Stimulated activated CD8-positive, alpha-beta memory T cell treated with anti-CD3 and anti-CD28 coated beads, Interleukin-12 subunit alpha, Interleukin-12 subunit beta, amount 100 ng/mL, for 4 hours (primary cell): ENCODE measurements at regions not wholly inside any gene's neighbourhood (a gene's known extent, or its start where the extent isn't known, plus 50 kb on each side); places are given as distances from the start of the nearest gene placed in this dataset.

Source experiments
- DNase-seq: peaks from one replicate; pipeline ENCODE4 v3.0.0-alpha.2; 2020; ENCODE audit warnings: low read depth

DNA sequence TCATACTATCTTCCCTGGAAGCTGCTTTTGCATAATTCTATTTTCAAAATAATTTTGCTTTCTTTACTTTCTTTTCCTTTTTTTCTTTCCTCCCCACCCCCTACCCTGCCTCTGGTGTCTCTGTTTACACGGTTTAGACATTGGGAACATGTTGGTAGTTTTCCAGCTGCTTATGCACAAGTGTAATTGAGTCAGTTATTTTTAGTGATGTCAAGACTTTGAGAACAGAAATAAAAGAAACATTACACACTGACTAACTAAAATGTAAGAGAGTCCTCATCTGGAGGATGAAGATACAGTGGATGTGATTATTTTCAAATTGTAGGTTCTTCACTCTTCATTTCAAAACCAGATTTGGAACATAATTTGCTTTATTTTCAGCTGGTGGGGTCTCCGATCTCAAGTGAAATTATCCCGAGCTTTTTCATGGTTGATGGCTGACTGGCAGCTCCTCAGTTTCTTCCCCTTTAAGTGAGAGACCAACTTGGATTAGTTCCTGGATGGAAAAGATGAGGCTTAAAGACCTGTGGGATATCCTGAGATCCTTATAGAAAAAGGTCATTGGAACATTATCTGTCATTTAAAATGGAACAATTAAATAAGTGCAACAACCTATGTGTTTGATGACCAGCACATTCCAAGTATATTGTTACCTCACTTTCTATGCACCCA is 154.4 kb upstream of the ZNF462 start:
- DNase-seq, result no peak

- no peak for DNase-seq
These were observed 150.7 kb upstream of the ZNF462 start for GRCh38 chr9:106712279-106712678.

DNA sequence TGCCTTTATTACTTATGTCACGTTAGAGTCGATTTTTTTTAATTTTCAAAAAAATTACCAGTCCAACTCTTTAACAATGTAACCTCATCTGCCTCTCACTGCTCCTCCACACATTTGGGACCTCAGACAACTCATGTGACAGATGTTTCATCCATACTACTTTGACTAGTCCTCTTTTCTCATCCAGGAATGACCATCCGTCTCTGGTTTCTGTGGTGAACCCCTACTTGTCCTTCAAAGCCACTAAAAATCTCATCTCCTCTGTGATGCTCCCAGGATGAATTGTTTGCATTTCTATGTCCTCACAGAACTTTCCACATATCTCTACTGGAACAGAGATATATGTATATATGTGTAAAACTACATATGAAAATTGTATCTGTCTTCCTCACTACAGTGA is 149.8 kb upstream of the ZNF462 start:
- no peak for DNase-seq

DNA sequence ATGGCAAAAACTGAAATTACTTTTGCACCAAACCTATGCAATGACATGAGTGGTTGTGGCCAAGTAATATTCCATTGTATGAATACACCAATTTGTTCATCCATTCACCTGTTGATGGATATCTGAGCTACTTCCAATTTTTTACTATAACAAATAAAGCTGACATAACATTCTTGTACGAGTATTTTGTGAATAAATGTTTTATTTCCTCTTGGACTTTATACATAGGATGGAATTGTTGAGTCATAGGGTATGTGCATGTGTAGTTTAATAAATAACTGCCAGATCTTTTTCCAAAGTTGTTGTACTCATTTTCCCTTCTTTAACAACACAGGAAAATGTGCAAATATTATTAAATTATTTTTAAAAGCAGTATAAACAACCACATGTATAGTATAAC is 146.1 kb upstream of the ZNF462 start:
- DNase-seq, result no peak

DNA sequence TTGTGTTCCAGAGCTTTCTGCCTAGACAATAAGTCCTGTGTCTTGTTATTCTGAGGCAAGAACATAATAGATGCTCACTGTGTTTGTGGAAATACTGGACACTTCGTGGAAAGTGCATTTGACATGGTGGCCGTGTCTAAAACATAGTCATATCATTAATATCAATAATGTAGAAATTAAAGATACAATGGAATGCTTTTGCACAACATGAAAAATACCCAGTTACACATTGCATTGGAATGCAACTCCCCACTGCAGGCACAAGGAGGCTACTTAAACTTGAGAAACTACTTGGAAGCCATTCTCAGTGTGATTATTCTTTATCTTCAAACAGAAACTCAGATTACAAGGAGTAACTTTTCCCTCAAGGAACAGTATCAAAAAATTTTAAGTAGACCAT is 145.3 kb upstream of the ZNF462 start:
- DNase-seq, result no peak

DNA sequence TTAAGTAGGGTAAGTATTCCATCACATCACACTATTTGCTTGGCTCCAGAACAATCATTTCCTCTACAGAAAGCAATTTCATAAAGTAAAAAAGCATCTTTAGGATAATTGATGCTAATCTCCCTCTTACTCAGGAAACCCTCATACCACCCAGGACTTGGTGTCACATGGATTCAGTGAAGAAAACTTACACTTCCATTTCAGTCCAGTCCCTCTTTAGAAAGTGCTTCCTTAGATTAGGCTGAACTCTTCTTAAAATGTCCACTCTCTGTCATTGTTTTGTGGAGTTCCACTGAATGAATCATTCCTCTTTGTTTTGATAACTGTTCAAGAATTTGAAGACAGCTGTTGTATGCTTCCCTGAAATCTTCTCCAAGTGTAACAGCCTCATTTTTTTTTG is 144.0 kb upstream of the ZNF462 start:
- no peak for DNase-seq

DNA sequence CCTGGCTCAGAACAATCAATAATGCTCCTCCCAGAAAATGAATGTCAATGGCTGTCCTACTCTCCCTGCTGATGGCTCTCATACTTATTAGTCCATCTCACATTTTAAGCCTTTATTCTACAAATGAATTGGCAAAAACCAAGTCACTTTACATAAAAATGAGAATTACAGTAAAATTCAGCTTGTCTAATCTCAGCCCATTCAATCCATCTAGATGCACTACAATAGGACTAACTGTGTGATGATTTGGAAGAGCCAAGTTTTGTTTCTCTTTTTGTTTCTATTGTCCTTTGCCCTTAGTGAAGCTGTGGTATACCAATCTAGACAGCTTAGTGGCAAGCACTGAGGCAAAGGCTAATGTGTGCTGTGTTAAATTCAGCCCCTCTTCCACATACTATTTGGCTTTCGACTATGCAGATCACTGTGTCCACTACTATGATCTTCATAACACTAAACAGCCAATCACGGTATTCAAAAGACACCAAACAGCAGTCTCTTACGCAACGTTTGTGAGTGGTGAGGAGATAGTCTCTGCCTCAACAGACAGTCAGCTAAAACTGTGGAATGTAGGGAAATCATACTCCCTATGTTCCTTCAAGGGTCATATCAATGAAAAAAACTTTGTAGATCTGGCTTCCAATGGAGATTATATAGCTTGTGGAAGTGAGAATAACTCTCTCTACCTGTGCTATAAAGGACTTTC is 140.8 kb upstream of the ZNF462 start:
- DNase-seq, result no peak

- no peak for DNase-seq
These were observed 139.0 kb upstream of the ZNF462 start for GRCh38 chr9:106723926-106724325.

DNA sequence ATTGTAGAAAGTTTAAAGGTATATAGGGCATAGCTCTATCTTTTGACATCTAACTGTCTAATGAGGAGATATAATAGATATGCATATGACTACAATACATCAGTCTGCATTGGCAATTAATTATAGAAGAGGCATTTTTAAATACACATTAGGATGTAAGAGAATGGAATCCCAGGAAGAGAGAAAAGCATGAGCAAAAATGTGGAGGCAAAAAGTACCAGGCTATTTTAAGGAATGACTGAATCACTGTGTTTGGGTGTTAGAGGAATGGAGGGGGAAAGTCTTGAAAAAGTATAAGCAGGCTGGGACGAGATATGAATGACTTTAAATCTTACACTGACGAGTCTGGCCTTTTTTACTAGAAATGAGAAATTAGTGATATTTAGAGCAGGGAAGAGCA is 138.4 kb upstream of the ZNF462 start:
- DNase-seq, result no peak

- DNase-seq, result no peak
These were observed 136.7 kb upstream of the ZNF462 start for GRCh38 chr9:106726070-106726815.

GRCh38 chr9:106727969-106728368 is 135.0 kb upstream of the ZNF462 start:
- no peak for DNase-seq

DNA sequence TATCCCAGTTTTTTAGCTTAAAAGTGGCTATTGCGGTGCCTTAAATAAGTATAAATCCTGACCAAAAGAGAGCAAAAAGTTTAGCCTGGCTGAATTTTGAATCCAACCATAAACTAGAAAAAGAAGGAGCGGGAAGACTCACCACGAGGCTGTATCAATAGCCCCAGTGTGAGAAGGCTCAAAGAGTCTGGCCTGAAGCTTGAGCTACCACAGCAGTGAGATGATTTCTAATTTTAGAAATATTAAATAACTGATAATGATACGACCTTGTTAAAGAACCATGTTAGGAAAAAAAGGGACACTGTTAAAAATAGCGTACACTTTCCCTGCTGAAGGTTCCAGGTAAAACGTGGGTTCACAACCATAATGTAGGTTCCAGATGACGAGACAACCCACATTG is 134.1 kb upstream of the ZNF462 start:
- no peak for DNase-seq

DNA sequence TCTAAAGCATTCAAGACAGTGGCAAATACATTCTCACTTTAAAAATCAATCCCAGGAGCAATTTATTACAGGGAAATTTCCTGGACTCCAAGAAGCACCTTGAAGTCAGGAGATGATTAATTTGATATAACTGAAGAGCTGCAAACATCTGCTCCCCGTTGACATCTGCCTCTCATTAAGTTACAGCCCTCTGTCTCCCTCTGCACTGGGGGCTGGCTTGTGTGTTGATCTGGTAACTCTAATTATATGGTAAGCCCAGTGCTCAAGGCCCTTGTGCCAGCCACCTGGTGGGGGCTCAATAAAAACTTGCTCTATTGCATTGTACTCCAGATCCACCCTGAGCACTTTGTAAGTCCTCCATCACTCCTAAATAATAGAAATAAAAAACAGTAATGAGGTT is 131.1 kb upstream of the ZNF462 start:
- DNase-seq, result no peak

DNA sequence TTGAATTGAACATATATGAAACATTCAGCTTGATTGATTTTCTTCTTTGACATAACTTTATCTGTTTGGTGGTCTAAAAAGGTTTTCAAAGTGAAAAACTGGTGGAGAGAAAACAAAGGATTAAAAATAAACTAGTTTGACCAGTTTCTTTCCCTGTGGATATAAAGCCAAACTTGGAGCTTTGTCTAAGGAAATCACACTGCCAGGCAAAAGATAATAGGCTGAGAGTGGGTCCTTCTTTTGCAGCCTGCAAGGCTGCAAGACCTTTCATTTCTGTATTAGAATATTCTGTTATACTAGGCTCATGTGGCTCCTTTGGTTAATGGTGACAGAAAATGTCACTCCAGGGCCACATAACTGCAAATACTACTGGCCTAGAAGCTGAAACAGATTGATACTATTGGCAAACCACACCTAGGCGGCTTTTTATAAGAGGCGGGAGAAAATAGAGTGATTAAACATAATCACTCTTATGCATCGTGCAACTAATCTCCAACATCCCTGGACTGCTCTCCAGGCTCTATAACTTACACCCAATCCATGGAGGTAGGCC is 129.1 kb upstream of the ZNF462 start:
- no peak for DNase-seq

- no peak for DNase-seq
These were observed 125.5 kb upstream of the ZNF462 start for GRCh38 chr9:106737516-106737915.

GRCh38 chr9:106738109-106738508 is 124.9 kb upstream of the ZNF462 start:
- DNase-seq, result no peak

GRCh38 chr9:106745457-106745856 is 117.5 kb upstream of the ZNF462 start:
- DNase-seq, result no peak

DNA sequence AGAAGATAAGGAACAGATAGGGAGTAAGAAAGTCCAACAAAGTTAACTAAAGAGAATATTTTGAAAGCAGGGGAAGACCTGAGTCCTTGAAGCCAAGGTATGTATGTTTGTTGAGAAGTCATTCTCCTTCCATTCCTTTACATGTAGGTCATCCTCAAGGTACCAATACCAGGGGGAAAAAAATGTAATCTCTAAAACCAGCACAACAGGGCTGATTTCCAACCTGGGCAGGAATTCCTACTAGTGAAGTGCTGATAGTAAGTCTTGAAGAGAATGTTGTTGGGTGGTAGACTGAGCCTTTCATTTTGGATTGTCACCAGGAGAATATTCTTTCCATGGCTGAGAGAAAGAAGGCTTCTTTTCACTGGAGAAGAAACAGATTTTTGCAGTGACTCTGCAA is 117.1 kb upstream of the ZNF462 start:
- no peak for DNase-seq

GRCh38 chr9:106751681-106752080 is 111.3 kb upstream of the ZNF462 start:
- no peak for DNase-seq

GRCh38 chr9:106752581-106752980 is 110.4 kb upstream of the ZNF462 start:
- DNase-seq, result no peak

DNA sequence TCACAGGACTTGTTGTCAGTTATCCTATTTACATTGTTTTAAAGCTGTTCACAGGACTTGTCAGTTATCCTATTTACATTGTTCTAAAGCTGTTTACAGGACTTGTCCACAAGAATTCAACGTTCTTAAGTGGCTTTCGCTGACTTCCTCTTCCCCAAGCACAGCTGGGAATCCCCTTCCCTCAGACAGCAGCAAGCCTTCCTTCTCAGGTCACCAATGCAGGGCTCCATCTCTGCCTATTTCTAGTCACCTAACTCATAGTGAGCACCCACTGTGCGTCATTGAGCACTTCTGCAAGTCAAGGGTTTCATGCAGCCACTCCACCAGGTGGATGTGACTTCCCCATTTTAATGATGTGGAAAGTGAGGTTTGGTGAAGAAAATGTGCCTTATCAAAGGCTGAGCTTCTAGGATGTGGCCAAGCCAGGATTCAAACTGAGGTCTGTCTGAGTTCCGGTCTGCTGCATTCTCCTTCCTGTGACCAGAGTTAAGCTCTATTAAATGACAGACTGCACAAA is 109.8 kb upstream of the ZNF462 start:
- DNase-seq, result no peak

- no peak for DNase-seq
These were observed 107.2 kb upstream of the ZNF462 start for GRCh38 chr9:106755736-106756135.

GRCh38 chr9:106757514-106757913 is 105.5 kb upstream of the ZNF462 start:
- DNase-seq, result no peak
